ENCODE measurements at regions not wholly inside any gene's neighbourhood (a gene's known extent, or its start where the extent isn't known, plus 50 kb on each side); places are given as distances from the start of the nearest gene placed in this dataset.

GRCh38 chr18:34657860-34658500, 52.1 kb upstream of the DTNA start:
- DNase-seq, result no peak
- ChIA-PET CTCF (no interaction called here), POLR2A (no interaction called here)
- Histone ChIP-seq H3K4me1 (ENCODE audit: control extremely low read depth in 1 of 4, control insufficient read depth in 4 of 4, insufficient read depth in 4 of 4, low read length in 3 of 4) (peaks cover 0 to 10% (median 3%) of the 10 kb centered on the region in 4 experiments), H3K27me3 (replicated peaks in 2 of 5; ENCODE audit: control insufficient read depth in 4 of 5, insufficient read depth in 5 of 5, low read length in 4 of 5) (no peaks in the 10 kb centered on the region), H3K27ac (ENCODE audit: insufficient read depth in 1 of 2, low read depth in 1 of 2, low read length in 2 of 2, poor library complexity in 1 of 2, severe bottlenecking in 2 of 2) (no peak overlapping the region), H3K4me3 (ENCODE audit: control insufficient read depth in 1 of 7, extremely low read depth in 1 of 7, insufficient read depth in 4 of 7, low read depth in 2 of 7, low read length in 6 of 7) (no peak overlapping the region), H3K36me3 (ENCODE audit: control insufficient read depth in 4 of 4, insufficient read depth in 4 of 4, low read length in 3 of 4) (no peaks in the 10 kb centered on the region), H3K9me3 (ENCODE audit: control extremely low read depth in 1 of 5, control insufficient read depth in 4 of 5, insufficient read depth in 2 of 5, low read depth in 1 of 5, low read length in 4 of 5) (no peaks in the 10 kb centered on the region)
- 93% methylated on average over 3 of the region's 4 CpGs for WGBS (ENCODE audit: insufficient coverage)

GRCh38 chr18:34659579-34660517, 50.2 kb upstream of the DTNA start:
- H3K4me3 ChIP-seq (ENCODE audit: control insufficient read depth in 1 of 7, extremely low read depth in 1 of 7, insufficient read depth in 4 of 7, low read depth in 2 of 7, low read length in 6 of 7), result no peak overlapping the region
- ChIA-PET CTCF (interaction anchor here (0.9 to 2.2 kb wide), 7 partner anchors 9 to 233 kb away, joined by 3 to 7 read pairs (median 4); no protein-coding TSS in a partner anchor), POLR2A (no interaction called here)
- H3K9me3 ChIP-seq (ENCODE audit: control extremely low read depth in 1 of 5, control insufficient read depth in 4 of 5, insufficient read depth in 2 of 5, low read depth in 1 of 5, low read length in 4 of 5), result no peaks in the 10 kb centered on the region
- peaks cover 0 to 10% (median 3%) of the 10 kb centered on the region in 4 experiments for H3K4me1 ChIP-seq (ENCODE audit: control extremely low read depth in 1 of 4, control insufficient read depth in 4 of 4, insufficient read depth in 4 of 4, low read length in 3 of 4)
- DNase-seq, result peak; percentile 47 to 83 (median 78)
- H3K27ac ChIP-seq (ENCODE audit: insufficient read depth in 1 of 2, low read depth in 1 of 2, low read length in 2 of 2, poor library complexity in 1 of 2, severe bottlenecking in 2 of 2), result no peak overlapping the region
- WGBS (ENCODE audit: insufficient coverage), result 44% methylated on average over 7 of the region's 8 CpGs
- no peaks in the 10 kb centered on the region for H3K27me3 ChIP-seq (replicated peaks in 2 of 5; ENCODE audit: control insufficient read depth in 4 of 5, insufficient read depth in 5 of 5, low read length in 4 of 5)
- H3K36me3 ChIP-seq (ENCODE audit: control insufficient read depth in 4 of 4, insufficient read depth in 4 of 4, low read length in 3 of 4), result no peaks in the 10 kb centered on the region
